ENCODE measurements at regions not wholly inside any gene's neighbourhood (a gene's known extent, or its start where the extent isn't known, plus 50 kb on each side); places are given as distances from the start of the nearest gene placed in this dataset.

DNA sequence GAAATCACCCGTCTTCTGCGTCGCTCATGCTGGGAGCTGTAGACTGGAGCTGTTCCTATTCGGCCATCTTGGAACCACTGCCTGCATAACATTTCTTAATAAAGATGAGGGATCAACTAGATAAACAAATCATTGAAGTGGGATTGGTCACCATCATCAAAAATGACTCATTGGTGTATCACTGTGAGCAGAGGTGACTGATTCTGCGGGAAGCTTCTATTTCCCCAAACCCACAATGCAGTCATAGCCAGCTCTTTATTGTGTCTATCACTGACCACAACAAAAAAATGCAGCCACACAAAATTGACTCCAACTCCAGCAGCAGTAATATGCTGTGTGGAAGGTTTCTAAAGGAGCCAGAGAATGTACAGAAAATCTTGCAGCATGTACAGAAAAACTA, 630.7 kb upstream of the HS6ST1 start:
- no peak for DNase-seq
- Histone ChIP-seq H3K27ac (no peak overlapping the region), H3K4me3 (replicated peaks in 1 of 3) (no peak overlapping the region), H3K4me1 (no peaks in the 10 kb centered on the region), H3K36me3 (no peaks in the 10 kb centered on the region), H3K9me3 (no peaks in the 10 kb centered on the region), H3K27me3 (no peaks in the 10 kb centered on the region)
- intact Hi-C loops (cut with DNase I) = no loop called here
- TF ChIP-seq, protein P1, sequence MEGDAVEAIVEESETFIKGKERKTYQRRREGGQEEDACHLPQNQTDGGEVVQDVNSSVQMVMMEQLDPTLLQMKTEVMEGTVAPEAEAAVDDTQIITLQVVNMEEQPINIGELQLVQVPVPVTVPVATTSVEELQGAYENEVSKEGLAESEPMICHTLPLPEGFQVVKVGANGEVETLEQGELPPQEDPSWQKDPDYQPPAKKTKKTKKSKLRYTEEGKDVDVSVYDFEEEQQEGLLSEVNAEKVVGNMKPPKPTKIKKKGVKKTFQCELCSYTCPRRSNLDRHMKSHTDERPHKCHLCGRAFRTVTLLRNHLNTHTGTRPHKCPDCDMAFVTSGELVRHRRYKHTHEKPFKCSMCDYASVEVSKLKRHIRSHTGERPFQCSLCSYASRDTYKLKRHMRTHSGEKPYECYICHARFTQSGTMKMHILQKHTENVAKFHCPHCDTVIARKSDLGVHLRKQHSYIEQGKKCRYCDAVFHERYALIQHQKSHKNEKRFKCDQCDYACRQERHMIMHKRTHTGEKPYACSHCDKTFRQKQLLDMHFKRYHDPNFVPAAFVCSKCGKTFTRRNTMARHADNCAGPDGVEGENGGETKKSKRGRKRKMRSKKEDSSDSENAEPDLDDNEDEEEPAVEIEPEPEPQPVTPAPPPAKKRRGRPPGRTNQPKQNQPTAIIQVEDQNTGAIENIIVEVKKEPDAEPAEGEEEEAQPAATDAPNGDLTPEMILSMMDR (IDR thresholded peaks at IDR 0.05) = no peak
- no peak for TF ChIP-seq POLR2A (IDR thresholded peaks at IDR 0.05)
- WGBS, 2 donors = 96 to 98% methylated on average over 5 of the region's 5 CpGs

DNA sequence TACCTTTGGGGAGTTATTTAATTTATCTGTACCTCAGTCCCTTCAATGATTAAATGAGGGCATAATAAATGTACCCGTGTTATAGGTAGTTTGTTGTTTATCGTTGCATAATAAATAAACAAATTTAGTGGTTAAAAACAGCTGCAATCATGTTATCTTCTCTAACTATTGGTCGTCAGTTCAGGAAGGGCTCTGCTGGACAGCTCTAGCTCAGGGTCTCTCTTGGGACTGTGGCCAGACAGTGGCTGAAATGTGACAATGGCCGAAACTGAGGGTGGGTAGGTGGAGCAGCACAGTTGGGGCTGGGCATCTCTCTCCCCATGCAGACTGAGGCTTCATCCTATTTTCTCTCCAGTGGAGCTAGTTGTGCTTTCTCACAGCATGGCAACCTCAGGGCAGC, 632.1 kb upstream of the HS6ST1 start:
- TF ChIP-seq, protein P1 (IDR thresholded peaks at IDR 0.05) = no peak
- TF ChIP-seq POLR2A (IDR thresholded peaks at IDR 0.05) = no peak
- Histone ChIP-seq H3K9me3 (no peaks in the 10 kb centered on the region), H3K27ac (no peak overlapping the region), H3K36me3 (no peaks in the 10 kb centered on the region), H3K4me3 (replicated peaks in 1 of 3) (no peak overlapping the region), H3K4me1 (no peaks in the 10 kb centered on the region), H3K27me3 (no peaks in the 10 kb centered on the region)
- WGBS, 2 donors = 59 to 79% methylated on average over 4 of the region's 4 CpGs
- intact Hi-C loops (cut with DNase I) = no loop called here
- no peak for DNase-seq

DNA sequence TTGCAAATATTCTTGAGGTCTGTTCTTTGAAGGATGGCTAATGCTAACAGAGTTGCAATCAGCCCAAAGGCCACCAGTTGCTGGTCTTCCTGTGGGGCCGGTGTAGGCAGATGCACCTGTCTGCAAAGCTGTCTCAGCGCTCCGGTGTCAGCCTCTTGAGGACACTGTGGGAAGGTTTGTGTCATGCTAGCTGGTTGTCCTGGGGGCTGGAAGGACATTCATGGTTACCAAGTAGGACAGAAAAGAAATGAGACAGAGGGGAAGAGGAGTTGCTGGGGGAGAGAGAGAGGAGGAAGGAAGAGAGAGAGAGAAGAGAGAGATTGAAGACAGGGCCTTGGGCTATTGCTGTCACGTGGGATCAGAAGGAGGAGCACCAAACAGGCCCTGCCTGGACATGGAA, 639.6 kb upstream of the HS6ST1 start:
- DNase-seq = no peak
- no peak for TF ChIP-seq POLR2A (IDR thresholded peaks at IDR 0.05)
- TF ChIP-seq, protein P1 (IDR thresholded peaks at IDR 0.05) = no peak
- no peaks in the 10 kb centered on the region for H3K9me3 ChIP-seq
- 87 to 90% methylated on average over 4 of the region's 4 CpGs for WGBS, 2 donors
- H3K36me3 ChIP-seq = no peaks in the 10 kb centered on the region
- H3K27ac ChIP-seq = no peak overlapping the region
- H3K4me3 ChIP-seq (replicated peaks in 1 of 3) = no peak overlapping the region
- no peaks in the 10 kb centered on the region for H3K27me3 ChIP-seq
- no peaks in the 10 kb centered on the region for H3K4me1 ChIP-seq
- intact Hi-C loops (cut with DNase I) = no loop called here

DNA sequence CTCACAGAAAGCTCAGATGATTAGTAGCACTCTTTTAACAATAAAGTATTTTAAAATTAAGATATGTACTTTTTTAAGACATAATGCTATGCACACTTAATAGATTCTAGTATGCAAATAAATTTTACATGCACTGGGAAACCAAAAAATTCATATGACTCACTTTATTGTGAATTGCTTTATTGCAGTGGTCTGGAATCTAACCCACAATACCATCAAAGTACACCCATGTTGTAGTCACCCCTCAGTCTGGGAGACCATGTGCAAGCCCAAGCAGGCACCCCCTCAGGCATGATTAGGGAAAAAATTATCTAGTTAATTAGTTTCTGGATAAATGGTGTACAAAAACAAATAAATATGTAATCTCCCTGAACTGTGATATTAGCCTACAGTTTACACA, 649.0 kb upstream of the HS6ST1 start:
- Histone ChIP-seq H3K27me3 (no peaks in the 10 kb centered on the region), H3K27ac (no peak overlapping the region), H3K9me3 (no peaks in the 10 kb centered on the region), H3K4me3 (replicated peaks in 1 of 3) (no peak overlapping the region), H3K4me1 (no peaks in the 10 kb centered on the region), H3K36me3 (no peaks in the 10 kb centered on the region)
- intact Hi-C loops (cut with DNase I) = no loop called here
- DNase-seq = no peak
- TF ChIP-seq, protein P1 (IDR thresholded peaks at IDR 0.05) = no peak
- no peak for TF ChIP-seq POLR2A (IDR thresholded peaks at IDR 0.05)

DNA sequence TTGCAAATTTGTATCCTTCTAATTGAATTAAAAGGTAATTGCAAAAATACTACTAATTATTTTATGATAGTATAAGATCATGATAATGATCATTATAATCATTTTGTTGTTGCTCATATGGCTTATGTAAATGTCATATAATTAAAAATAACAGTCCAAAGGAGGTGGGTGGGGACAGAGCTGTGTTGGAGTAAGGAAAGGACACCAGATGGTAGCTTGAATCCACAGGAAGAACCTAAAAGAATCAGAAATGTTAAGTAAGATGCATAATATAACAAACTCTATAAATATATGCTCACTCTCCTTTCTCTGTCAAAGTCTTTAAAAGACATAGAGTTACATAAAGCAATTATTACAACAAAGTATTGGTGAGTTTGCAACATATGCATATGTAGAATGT, 650.7 kb upstream of the HS6ST1 start:
- intact Hi-C loops (cut with DNase I) = no loop called here
- Histone ChIP-seq H3K27ac (no peak overlapping the region), H3K36me3 (no peaks in the 10 kb centered on the region), H3K9me3 (no peaks in the 10 kb centered on the region), H3K4me3 (replicated peaks in 1 of 3) (no peak overlapping the region), H3K4me1 (no peaks in the 10 kb centered on the region), H3K27me3 (no peaks in the 10 kb centered on the region)
- DNase-seq = no peak
- TF ChIP-seq, protein P1 (IDR thresholded peaks at IDR 0.05) = no peak
- no peak for TF ChIP-seq POLR2A (IDR thresholded peaks at IDR 0.05)

All from thyroid gland (tissue), 4 donors.